HG02870 (cell line): ENCODE measurements at regions not wholly inside any gene's neighbourhood (a gene's known extent, or its start where the extent isn't known, plus 50 kb on each side); places are given as distances from the start of the nearest gene placed in this dataset.

Source experiments
- ATAC-seq: cut with Tn5 transposase; IDR thresholded peaks from one replicate; pipeline ENCODE4 v1.9.1; 2021; ENCODE audit warnings: mild to moderate bottlenecking, moderate library complexity; ENCODE audit not compliant: unreplicated experiment

- ATAC-seq, result no peak
Observed at GRCh38 chr6:119590066-119590465, 240.5 kb upstream of the MAN1A1 start.

DNA sequence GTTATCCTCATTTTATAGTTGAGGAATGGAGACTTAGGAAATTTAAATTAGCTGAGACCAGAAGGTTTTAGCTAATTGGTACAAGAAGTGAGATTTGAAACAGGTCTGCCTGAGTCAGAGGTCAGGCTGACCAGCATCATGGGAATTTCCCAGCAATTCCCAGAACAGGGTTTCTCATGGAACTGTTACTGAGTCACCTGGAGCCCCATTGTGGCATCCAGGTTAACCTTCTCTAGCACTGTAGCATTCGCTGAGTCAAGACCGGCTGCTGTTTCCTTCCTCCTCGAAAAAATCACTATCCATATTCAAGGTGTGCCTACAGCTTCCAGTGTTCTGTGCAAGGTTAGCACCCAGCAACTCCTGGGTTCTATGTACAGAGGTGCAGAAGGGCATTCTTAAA lies 238.0 kb upstream of the MAN1A1 start:
- no peak for ATAC-seq

GRCh38 chr6:119586250-119586882 lies 236.8 kb upstream of the MAN1A1 start:
- ATAC-seq, result peak; percentile 94

DNA sequence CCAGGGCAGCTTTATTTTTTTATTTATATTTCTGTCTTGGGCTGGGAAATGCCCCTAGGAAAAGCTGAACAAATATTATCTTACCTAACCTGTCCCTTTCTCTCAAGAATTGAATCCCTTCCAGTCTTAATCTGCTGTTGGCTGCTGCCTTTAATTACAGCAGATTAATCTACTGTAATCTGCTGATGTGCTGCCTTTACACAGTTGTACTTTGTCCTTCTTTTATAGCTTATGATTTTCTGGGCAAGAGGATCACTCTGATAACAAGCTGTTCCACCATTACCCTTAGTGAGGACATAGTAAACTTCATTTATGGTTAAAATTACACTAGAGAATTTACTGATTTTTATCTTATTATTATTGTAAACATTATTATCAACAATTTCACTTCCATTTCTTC lies 234.5 kb upstream of the MAN1A1 start:
- no peak for ATAC-seq

GRCh38 chr6:119581220-119581619 lies 231.7 kb upstream of the MAN1A1 start:
- ATAC-seq, result no peak

- ATAC-seq, result no peak
Observed at GRCh38 chr6:119575721-119576120, 226.2 kb upstream of the MAN1A1 start.

DNA sequence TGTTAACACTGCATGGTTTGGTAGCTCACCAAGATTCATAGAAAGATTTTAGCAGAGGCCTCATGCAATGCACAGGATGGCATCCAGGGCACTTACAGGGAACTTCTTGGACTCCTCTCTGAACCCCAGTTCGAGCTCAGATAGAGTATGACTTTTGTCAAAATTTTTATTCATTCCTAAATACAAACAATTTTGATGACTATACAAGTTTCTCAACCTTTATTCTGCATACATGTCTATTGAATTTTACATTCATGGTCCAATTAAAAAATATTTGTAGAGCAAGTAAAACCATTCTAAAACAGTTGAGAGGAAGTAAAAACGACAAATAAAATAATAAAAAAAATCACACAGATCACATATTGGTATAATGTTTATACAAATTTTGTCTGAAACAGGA lies 219.0 kb upstream of the MAN1A1 start:
- no peak for ATAC-seq

GRCh38 chr6:119566546-119567260 lies 217.1 kb upstream of the MAN1A1 start:
- no peak for ATAC-seq

DNA sequence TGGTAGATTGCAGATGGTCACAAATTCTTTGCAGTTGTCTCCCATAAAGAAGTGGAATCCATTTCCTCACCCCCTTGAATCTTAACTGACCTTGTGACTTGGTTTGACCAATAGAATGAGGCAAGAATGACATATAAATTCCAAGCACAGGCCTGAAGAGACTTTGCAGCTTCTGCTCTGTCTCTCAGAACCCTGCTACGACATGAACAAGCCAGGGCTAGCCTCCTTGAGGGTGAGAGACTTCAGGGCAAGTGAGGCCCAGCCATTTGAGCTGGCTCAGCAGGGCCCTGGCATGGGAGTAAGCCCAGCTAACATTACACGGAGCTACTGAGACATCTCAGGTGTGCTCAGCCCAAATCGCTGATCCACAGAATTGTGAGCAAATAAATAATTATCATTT lies 216.3 kb upstream of the MAN1A1 start:
- ATAC-seq, result no peak

GRCh38 chr6:119562168-119562567 lies 212.6 kb upstream of the MAN1A1 start:
- ATAC-seq, result no peak

DNA sequence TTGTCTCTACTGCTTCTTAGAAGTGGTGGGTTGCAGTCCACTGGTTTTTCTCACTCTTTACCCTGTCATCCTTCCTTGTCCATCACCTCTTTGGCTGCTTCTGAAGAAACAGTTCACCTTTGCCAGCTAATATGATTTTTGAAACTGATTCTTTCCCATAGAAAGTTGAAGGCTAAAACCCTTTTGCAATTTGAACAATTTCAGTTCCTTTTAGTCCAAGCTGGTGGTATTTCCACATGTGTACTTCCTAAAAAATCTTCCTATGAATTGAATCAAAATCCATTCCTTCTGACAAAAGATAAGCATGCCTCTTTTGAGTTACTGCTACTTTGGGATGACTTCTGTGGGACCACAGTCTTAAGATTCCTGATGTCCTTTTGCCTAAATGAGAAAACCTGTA lies 210.0 kb upstream of the MAN1A1 start:
- no peak for ATAC-seq

DNA sequence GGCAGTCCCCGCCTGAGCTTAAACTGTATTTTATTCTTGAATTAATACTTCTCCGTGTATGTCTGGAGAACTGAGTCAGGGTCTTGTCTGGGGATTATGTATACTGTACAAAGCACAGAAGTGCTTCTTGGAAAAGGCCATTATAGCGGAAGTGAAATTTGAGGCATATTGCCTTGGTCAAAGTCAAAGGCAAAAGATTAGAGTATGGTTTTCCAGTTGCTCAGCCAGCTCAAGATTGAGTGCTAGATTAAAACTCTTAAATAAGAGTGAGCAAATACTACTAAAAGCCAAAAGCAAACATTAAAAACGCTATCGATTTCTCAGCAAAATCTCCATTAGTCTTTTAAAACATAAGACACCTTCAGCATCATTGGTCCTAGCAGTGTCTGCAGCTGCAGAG lies 207.7 kb upstream of the MAN1A1 start:
- ATAC-seq, result no peak

GRCh38 chr6:119552021-119552420 lies 202.5 kb upstream of the MAN1A1 start:
- no peak for ATAC-seq

- ATAC-seq, result no peak
Observed at GRCh38 chr6:119547024-119547423, 197.5 kb upstream of the MAN1A1 start.

GRCh38 chr6:119545245-119545644 lies 195.7 kb upstream of the MAN1A1 start:
- no peak for ATAC-seq

- ATAC-seq, result no peak
Observed at GRCh38 chr6:119544325-119545175, 195.0 kb upstream of the MAN1A1 start.

- ATAC-seq, result no peak
Observed at GRCh38 chr6:119543332-119543731, 193.8 kb upstream of the MAN1A1 start.

DNA sequence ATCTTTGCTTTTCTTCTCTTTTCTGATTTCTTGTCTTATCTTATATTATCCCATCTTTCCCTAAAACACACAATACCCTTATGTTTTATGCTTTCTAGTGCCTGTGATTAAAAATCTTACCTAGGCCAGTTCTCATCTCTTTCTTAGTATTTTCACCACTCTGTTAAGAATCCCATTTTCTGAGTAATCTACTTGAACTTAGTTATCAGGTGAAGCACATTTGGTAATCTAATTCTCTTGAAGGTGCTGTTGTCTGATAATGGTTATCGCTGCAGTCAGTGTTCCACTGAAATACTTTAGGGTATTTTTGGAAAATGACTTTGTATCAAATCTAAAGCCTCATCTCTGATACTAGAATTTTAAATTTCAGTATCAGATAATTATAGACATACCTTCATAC lies 192.5 kb upstream of the MAN1A1 start:
- ATAC-seq, result no peak

DNA sequence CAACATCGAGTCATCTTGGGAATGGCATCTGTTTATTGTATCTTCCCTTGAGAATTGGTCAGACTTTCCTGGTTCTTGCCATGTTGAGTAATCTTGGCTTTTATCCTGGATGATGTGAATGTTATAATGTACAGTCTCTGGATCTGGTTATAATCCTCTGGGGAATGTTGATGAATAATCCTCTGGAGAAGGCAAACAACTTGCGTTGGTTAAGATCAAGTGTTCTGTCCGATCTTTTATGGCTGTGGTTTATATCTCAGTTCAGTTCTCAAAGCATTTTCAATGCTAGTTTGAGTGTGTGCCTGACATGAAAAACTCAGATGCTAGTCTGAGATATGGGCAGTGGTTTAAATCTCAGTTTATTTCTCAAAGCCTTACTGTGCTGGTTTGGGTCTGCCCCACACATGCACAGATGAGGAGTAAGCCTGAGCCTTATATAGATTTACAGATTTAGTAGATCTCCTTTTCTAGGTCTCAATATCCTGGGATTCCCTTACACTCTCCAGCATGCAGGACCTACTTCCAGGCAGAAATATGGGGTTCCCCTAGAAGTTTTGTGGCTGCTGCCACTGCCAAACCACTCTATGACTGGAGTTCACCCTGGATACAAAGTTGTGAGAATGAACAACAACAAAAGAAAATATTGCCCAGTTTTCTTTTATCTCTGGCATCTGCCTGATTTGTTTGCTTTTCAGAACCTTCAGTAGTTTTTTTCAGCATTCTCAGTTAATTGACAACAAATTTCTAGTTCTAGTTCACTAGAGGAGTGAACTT lies 191.8 kb upstream of the MAN1A1 start:
- no peak for ATAC-seq

- no peak for ATAC-seq
Observed at GRCh38 chr6:119540417-119540816, 190.9 kb upstream of the MAN1A1 start.

DNA sequence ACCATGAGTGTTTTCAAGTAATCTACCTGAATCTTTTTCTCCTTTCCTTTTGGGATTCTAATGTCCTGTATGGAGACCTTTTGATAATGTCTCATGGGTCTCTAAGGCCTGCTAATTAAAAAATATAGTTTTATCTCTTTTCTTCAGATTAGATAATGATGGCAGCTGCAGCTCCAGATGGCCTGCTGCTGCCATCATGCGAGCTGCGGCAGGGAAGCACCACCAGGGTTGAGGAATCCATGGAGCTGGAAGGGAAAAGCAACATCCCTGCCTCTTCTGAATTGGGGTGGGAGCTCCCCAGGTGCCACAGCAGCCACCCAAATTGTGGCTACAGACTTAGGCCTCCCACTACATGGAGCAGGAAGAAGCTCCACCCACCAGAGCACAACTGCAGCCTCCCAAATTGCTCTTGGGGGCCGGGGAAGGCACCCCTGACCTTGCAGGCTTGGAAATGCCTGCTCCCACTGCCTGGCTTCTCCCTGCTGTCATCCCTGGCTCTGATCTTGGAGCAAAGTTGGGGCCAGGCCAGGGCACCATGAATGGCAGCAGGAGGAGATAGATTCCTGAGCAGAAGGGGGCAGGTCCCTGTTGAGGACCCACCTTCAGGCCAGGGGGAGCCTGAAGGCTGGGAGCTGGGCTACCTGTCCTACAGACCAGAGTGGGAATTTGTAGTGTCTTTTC lies 189.6 kb upstream of the MAN1A1 start:
- ATAC-seq, result no peak
